HCT116 (cell line): ENCODE measurements at regions not wholly inside any gene's neighbourhood (a gene's known extent, or its start where the extent isn't known, plus 50 kb on each side); places are given as distances from the start of the nearest gene placed in this dataset.

Source experiments
- ATAC-seq: fragments of 200-7000 bp; cut with Tn5 transposase; 2 replicates; pipeline ENCODE4 v1.9.1; 2020; ENCODE audit warnings: mild to moderate bottlenecking, moderate library complexity
- BruUV-seq: library from RNA; stranded (reverse); fragments of 400-500 nt; replicated peaks from 2 replicates; lab custom pipeline; 2021; lab: Mats Ljungman, UMichigan
- CTCF ChIA-PET: fragments of 300-600 bp; sonication (Branson Sonifier 250); formaldehyde crosslinking; loops from one replicate; lab custom pipeline; 2021; ENCODE audit warnings: antibody characterized with exemption; lab: Charles Lee
- POLR2A ChIA-PET: fragments of 300-600, 350-600 bp; sonication (Branson Sonifier 250); formaldehyde crosslinking; loops from one replicate; lab custom pipeline; 2021; ENCODE audit warnings: antibody characterized with exemption; lab: Charles Lee
- RAD21 ChIA-PET, 2 experiments: fragments of 300-600 bp; sonication (Branson Sonifier 250); formaldehyde crosslinking; loops; one replicate each; lab custom pipeline; 2023; ENCODE audit warnings: low total read pairs in 2 of 2; ENCODE audit not compliant: uncharacterized antibody in 2 of 2, unreplicated experiment in 2 of 2, low non-redundant PET in 1 of 2; lab: Charles Lee
- DNase-seq: peaks from one replicate; pipeline ENCODE4 v3.0.0-alpha.2; 2010; ENCODE audit warnings: low read depth, low spot score
- H2AFZ ChIP-seq: fragments of 200-600 bp; shearing (Covaris generic), sonication (generic); 2 replicates; pipeline ENCODE4 v1.6.1; 2017; ENCODE audit warnings: low read depth, mixed run types, mixed read lengths, antibody characterized with exemption, low read length; ENCODE audit not compliant: poor library complexity, severe bottlenecking
- H3K27ac ChIP-seq: 2 replicates; pipeline ENCODE4 v1.5.1; 2012; ENCODE audit warnings: low read depth, low read length
- H3K27me3 ChIP-seq: fragments of 200-600 bp; sonication (generic); 2 replicates; pipeline ENCODE4 v1.6.1; 2016; ENCODE audit warnings: mixed run types, low read length, mixed read lengths; ENCODE audit not compliant: insufficient read depth
- H3K36me3 ChIP-seq, 2 experiments: fragments of 200-500 bp in 1 of 2; fragments of 200-600 bp in 1 of 2; sonication (Bioruptor generic) in 1 of 2; sonication (generic) in 1 of 2; 2 replicates each; pipeline versions ENCODE4 v1.5.1 to v1.6.1; 2014 to 2016; ENCODE audit warnings: low read length in 2 of 2, inconsistent platforms in 1 of 2, mixed read lengths in 1 of 2, mixed run types in 1 of 2; ENCODE audit not compliant: insufficient read depth in 2 of 2, control insufficient read depth in 1 of 2
- H3K4me1 ChIP-seq, 2 experiments: fragments of 200-600 bp in 1 of 2; sonication (generic) in 1 of 2; 2 replicates each; pipeline versions ENCODE4 v1.5.1 to v1.6.1; 2012 to 2017; ENCODE audit warnings: low read length in 2 of 2, inconsistent platforms in 1 of 2, mild to moderate bottlenecking in 1 of 2, mixed read lengths in 1 of 2, mixed run types in 1 of 2, moderate library complexity in 1 of 2; ENCODE audit not compliant: insufficient read depth in 2 of 2, control insufficient read depth in 1 of 2
- H3K4me2 ChIP-seq: fragments of 200-600 bp; sonication (generic); 2 replicates; pipeline ENCODE4 v1.6.1; 2017; ENCODE audit warnings: mixed run types, low read length, mixed read lengths
- H3K4me3 ChIP-seq, 2 experiments: fragments of 200-600 bp in 1 of 2; sonication (generic) in 1 of 2; replicated peaks in 1 of 2; 2 replicates each; pipeline ENCODE4 v1.5.1; 2011 to 2016; ENCODE audit warnings: low read length in 2 of 2, control low read depth in 1 of 2, low read depth in 1 of 2, mild to moderate bottlenecking in 1 of 2, mixed read lengths in 1 of 2, mixed run types in 1 of 2
- H3K79me2 ChIP-seq: fragments of 200-600 bp; sonication (generic); 2 replicates; pipeline ENCODE4 v1.6.1; 2017; ENCODE audit warnings: mild to moderate bottlenecking, mixed run types, low read length, moderate library complexity, mixed read lengths; ENCODE audit not compliant: insufficient read depth
- H3K9ac ChIP-seq: fragments of 200-600 bp; sonication (generic); 2 replicates; pipeline ENCODE4 v1.6.1; 2016; ENCODE audit warnings: low read length, mixed read lengths
- H3K9me2 ChIP-seq: fragments of 200-600 bp; sonication (generic), shearing (Covaris generic); 2 replicates; pipeline ENCODE4 v1.6.1; 2017; ENCODE audit warnings: mixed run types, mild to moderate bottlenecking, moderate library complexity; ENCODE audit not compliant: insufficient read depth
- H3K9me3 ChIP-seq, 2 experiments: fragments of 200-500 bp in 1 of 2; fragments of 200-600 bp in 1 of 2; sonication (Bioruptor generic) in 1 of 2; sonication (generic) in 1 of 2; 2 replicates each; pipeline ENCODE4 v1.6.1; 2014 to 2017; ENCODE audit warnings: low read length in 2 of 2, mixed read lengths in 2 of 2, inconsistent platforms in 1 of 2, low read depth in 1 of 2, mild to moderate bottlenecking in 1 of 2, mixed run types in 1 of 2, moderate library complexity in 1 of 2; ENCODE audit not compliant: control insufficient read depth in 1 of 2, insufficient read depth in 1 of 2
- H4K20me1 ChIP-seq: fragments of 200-600 bp; sonication (generic), shearing (Covaris generic); 2 replicates; pipeline ENCODE4 v1.6.1; 2017; ENCODE audit warnings: mixed run types, mild to moderate bottlenecking, moderate library complexity; ENCODE audit not compliant: insufficient read depth
- CBX3 ChIP-seq: IDR thresholded peaks from 2 replicates; pipeline ENCODE4 v1.6.1; 2012; ENCODE audit warnings: low read depth
- CEBPB ChIP-seq: IDR thresholded peaks from 2 replicates; pipeline ENCODE4 v1.6.1; 2012; ENCODE audit warnings: low read depth
- EGR1 ChIP-seq: IDR thresholded peaks from 2 replicates; pipeline ENCODE4 v1.6.1; 2012; ENCODE audit warnings: low read depth
- ELF1 ChIP-seq: IDR thresholded peaks from 2 replicates; pipeline ENCODE4 v1.6.1; 2012; ENCODE audit warnings: low read depth, borderline replicate concordance
- EZH2 ChIP-seq: fragments of 200-600 bp; sonication (generic); IDR thresholded peaks from 2 replicates; pipeline ENCODE4 v1.6.1; 2017; ENCODE audit warnings: antibody characterized with exemption, mixed run types
- EZH2phosphoT487 ChIP-seq: fragments of 200-600 bp; IDR thresholded peaks from 2 replicates; pipeline ENCODE4 v1.6.1; 2018; ENCODE audit warnings: antibody characterized with exemption, borderline replicate concordance
- JUND ChIP-seq: IDR thresholded peaks from 2 replicates; pipeline ENCODE4 v1.6.1; 2012
- POLR2A ChIP-seq: IDR thresholded peaks from 2 replicates; pipeline ENCODE4 v1.7.0; 2011; ENCODE audit warnings: borderline replicate concordance; ENCODE audit not compliant: insufficient read depth, insufficient read length; ENCODE audit errors: extremely low read depth
- YY1 ChIP-seq: IDR thresholded peaks from 2 replicates; pipeline ENCODE4 v1.6.1; 2011; ENCODE audit warnings: low read length, low read depth, moderate library complexity, mild to moderate bottlenecking; ENCODE audit not compliant: insufficient replicate concordance; ENCODE audit errors: extremely low read depth
- ZFX ChIP-seq: fragments of 450-650 bp; IDR thresholded peaks from 2 replicates; pipeline ENCODE4 v1.6.1; 2017
- intact Hi-C: fragments of 100-400 bp; cut with micrococcal nuclease; formaldehyde crosslinking; loops from 2 replicates; pipeline ENCODE4 v1.10.0; 2022
- TF ChIP-seq, protein P1 (sequence below): IDR thresholded peaks from 2 replicates; pipeline ENCODE4 v1.6.1; 2012; ENCODE audit warnings: low read depth
- TF ChIP-seq, protein P2 (sequence below): IDR thresholded peaks from 2 replicates; pipeline ENCODE4 v1.6.1; 2012
- TF ChIP-seq, protein P3 (sequence below): IDR thresholded peaks from 2 replicates; pipeline ENCODE4 v1.6.1; 2011; ENCODE audit warnings: mild to moderate bottlenecking, low read length, moderate library complexity; ENCODE audit not compliant: insufficient replicate concordance; ENCODE audit errors: extremely low read depth

DNA sequence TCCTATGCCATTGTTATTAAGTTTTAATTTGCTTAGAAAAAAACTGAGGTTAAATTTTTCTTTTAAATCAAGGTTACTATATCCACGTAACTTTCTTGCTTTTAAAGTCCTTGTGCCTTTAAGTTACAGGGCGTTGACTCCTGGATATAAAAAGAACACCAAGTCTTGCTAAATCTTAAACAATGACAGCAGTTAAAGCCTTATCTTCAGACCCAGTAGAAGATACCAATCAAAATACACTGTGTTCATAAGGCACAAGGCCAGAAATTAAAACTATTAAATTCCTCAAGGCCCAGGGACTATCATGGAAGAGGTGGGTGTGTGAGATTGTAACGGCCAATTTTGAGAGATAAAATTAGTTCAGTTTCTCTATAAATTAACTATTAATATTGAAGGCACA, 60.4 kb downstream of the PAGE2 start:
- Histone ChIP-seq H3K9ac (no peak overlapping the region), H3K27ac (no peak overlapping the region), H3K79me2 (no peaks in the 10 kb centered on the region), H3K9me3 (no peaks in the 10 kb centered on the region), H4K20me1 (no peaks in the 10 kb centered on the region), H2AFZ (no peak overlapping the region), H3K27me3 (no peaks in the 10 kb centered on the region), H3K4me2 (no peak overlapping the region), H3K9me2 (no peaks in the 10 kb centered on the region), H3K36me3 (no peaks in the 10 kb centered on the region), H3K4me1 (no peaks in the 10 kb centered on the region), H3K4me3 (no peak overlapping the region)
- no peak for TF ChIP-seq EZH2phosphoT487
- TF ChIP-seq ZFX: no peak
- TF ChIP-seq, protein P1, sequence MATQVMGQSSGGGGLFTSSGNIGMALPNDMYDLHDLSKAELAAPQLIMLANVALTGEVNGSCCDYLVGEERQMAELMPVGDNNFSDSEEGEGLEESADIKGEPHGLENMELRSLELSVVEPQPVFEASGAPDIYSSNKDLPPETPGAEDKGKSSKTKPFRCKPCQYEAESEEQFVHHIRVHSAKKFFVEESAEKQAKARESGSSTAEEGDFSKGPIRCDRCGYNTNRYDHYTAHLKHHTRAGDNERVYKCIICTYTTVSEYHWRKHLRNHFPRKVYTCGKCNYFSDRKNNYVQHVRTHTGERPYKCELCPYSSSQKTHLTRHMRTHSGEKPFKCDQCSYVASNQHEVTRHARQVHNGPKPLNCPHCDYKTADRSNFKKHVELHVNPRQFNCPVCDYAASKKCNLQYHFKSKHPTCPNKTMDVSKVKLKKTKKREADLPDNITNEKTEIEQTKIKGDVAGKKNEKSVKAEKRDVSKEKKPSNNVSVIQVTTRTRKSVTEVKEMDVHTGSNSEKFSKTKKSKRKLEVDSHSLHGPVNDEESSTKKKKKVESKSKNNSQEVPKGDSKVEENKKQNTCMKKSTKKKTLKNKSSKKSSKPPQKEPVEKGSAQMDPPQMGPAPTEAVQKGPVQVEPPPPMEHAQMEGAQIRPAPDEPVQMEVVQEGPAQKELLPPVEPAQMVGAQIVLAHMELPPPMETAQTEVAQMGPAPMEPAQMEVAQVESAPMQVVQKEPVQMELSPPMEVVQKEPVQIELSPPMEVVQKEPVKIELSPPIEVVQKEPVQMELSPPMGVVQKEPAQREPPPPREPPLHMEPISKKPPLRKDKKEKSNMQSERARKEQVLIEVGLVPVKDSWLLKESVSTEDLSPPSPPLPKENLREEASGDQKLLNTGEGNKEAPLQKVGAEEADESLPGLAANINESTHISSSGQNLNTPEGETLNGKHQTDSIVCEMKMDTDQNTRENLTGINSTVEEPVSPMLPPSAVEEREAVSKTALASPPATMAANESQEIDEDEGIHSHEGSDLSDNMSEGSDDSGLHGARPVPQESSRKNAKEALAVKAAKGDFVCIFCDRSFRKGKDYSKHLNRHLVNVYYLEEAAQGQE: no peak
- no peak for TF ChIP-seq EGR1
- no peak for TF ChIP-seq ELF1
- no peak for TF ChIP-seq CBX3
- TF ChIP-seq EZH2: no peak
- RAD21 ChIA-PET: no interaction called here
- intact Hi-C loops: no loop called here
- BruUV-seq: no TSS peak
- ATAC-seq (no peak), DNase-seq (no peak)
- POLR2A ChIA-PET: no interaction called here
- CTCF ChIA-PET: no interaction called here

DNA sequence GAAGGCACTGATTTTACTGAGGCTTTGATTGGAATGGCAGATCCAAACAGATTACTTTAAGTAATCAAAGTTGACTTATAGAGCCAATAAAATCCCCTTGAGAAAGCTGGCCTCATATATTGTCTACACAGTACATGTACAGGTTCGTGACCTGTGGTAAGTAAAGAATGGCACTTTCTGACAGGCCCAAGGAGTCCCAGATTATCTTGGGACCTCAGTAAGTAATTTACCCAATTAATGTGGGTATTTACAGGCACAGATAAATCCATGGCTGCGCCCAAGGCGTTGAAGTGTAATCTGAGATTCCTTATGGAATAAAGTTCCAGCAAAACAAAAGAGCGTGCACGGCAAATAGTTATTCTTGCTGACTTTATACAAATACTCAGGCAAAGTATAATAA, 62.4 kb downstream of the PAGE2 start:
- no peak overlapping the region for H2AFZ ChIP-seq
- H3K4me2 ChIP-seq: no peak overlapping the region
- ATAC-seq (no peak), DNase-seq (no peak)
- intact Hi-C loops: no loop called here
- RAD21 ChIA-PET: no interaction called here
- no peak overlapping the region for H3K4me3 ChIP-seq
- no peak overlapping the region for H3K9ac ChIP-seq
- CTCF ChIA-PET: no interaction called here
- POLR2A ChIA-PET: no interaction called here
- BruUV-seq: no TSS peak
- no peaks in the 10 kb centered on the region for H3K9me2 ChIP-seq
- no peaks in the 10 kb centered on the region for H3K27me3 ChIP-seq
- H3K79me2 ChIP-seq: no peaks in the 10 kb centered on the region
- no peaks in the 10 kb centered on the region for H3K36me3 ChIP-seq
- H4K20me1 ChIP-seq: no peaks in the 10 kb centered on the region
- H3K4me1 ChIP-seq: no peaks in the 10 kb centered on the region
- no peaks in the 10 kb centered on the region for H3K9me3 ChIP-seq
- no peak overlapping the region for H3K27ac ChIP-seq
- TF ChIP-seq CEBPB (no peak), JUND (no peak), EZH2 (no peak), CBX3 (no peak), YY1 (no peak), POLR2A (no peak), ZFX (no peak), EZH2phosphoT487 (no peak)
- TF ChIP-seq, protein P2, sequence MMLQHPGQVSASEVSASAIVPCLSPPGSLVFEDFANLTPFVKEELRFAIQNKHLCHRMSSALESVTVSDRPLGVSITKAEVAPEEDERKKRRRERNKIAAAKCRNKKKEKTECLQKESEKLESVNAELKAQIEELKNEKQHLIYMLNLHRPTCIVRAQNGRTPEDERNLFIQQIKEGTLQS: no peak
- TF ChIP-seq, protein P3, sequence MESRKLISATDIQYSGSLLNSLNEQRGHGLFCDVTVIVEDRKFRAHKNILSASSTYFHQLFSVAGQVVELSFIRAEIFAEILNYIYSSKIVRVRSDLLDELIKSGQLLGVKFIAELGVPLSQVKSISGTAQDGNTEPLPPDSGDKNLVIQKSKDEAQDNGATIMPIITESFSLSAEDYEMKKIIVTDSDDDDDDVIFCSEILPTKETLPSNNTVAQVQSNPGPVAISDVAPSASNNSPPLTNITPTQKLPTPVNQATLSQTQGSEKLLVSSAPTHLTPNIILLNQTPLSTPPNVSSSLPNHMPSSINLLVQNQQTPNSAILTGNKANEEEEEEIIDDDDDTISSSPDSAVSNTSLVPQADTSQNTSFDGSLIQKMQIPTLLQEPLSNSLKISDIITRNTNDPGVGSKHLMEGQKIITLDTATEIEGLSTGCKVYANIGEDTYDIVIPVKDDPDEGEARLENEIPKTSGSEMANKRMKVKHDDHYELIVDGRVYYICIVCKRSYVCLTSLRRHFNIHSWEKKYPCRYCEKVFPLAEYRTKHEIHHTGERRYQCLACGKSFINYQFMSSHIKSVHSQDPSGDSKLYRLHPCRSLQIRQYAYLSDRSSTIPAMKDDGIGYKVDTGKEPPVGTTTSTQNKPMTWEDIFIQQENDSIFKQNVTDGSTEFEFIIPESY: no peak
